ENCODE measurements at regions not wholly inside any gene's neighbourhood (a gene's known extent, or its start where the extent isn't known, plus 50 kb on each side); places are given as distances from the start of the nearest gene placed in this dataset.
"Not testable (repeated sequence)": the region's sequence is repeated elsewhere in the genome, so short reads cannot be mapped to it uniquely, and the experiment has no call there.

GRCh38 chr21:15660423-15660804 lies 69.4 kb upstream of the USP25 start:
- intact Hi-C loops (cut with DNase I) = no loop called here
- Histone ChIP-seq H3K27me3 (ENCODE audit: control insufficient read depth in 1 of 2, insufficient read depth in 2 of 2, low read length in 1 of 2) (no peaks in the 10 kb centered on the region), H3K4me1 (ENCODE audit: control insufficient read depth in 1 of 2, insufficient read depth in 2 of 2, low read length in 2 of 2) (no peaks in the 10 kb centered on the region), H3K36me3 (ENCODE audit: control insufficient read depth in 1 of 2, insufficient read depth in 2 of 2, low read length in 1 of 2) (no peaks in the 10 kb centered on the region), H3K27ac (ENCODE audit: low read depth in 1 of 2, low read length in 2 of 2) (no peak overlapping the region), H3K9me3 (ENCODE audit: control insufficient read depth, low read length) (no peaks in the 10 kb centered on the region), H3K4me3 (ENCODE audit: low read length in 2 of 2) (no peak overlapping the region)
- 8 to 16% methylated on average over 2 of the region's 2 CpGs for WGBS, 2 donors
- ATAC-seq (ENCODE audit: low FRiP score) (no peak), DNase-seq (no peak)

GRCh38 chr21:15667010-15667409 lies 62.8 kb upstream of the USP25 start:
- no peaks in the 10 kb centered on the region for H3K27me3 ChIP-seq (ENCODE audit: control insufficient read depth in 1 of 2, insufficient read depth in 2 of 2, low read length in 1 of 2)
- H3K9me3 ChIP-seq (ENCODE audit: control insufficient read depth, low read length) = no peaks in the 10 kb centered on the region
- H3K36me3 ChIP-seq (ENCODE audit: control insufficient read depth in 1 of 2, insufficient read depth in 2 of 2, low read length in 1 of 2) = no peaks in the 10 kb centered on the region
- no peak overlapping the region for H3K4me3 ChIP-seq (ENCODE audit: low read length in 2 of 2)
- no peak for ATAC-seq (ENCODE audit: low FRiP score)
- intact Hi-C loops (cut with DNase I) = no loop called here
- 98 to 100% methylated on average over 1 of the region's 1 CpG for WGBS, 2 donors
- no peak for DNase-seq
- no peaks in the 10 kb centered on the region for H3K4me1 ChIP-seq (ENCODE audit: control insufficient read depth in 1 of 2, insufficient read depth in 2 of 2, low read length in 2 of 2)
- H3K27ac ChIP-seq (ENCODE audit: low read depth in 1 of 2, low read length in 2 of 2) = no peak overlapping the region

- ATAC-seq (ENCODE audit: low FRiP score) (no peak), DNase-seq (no peak)
- Histone ChIP-seq H3K4me1 (ENCODE audit: control insufficient read depth in 1 of 2, insufficient read depth in 2 of 2, low read length in 2 of 2) (no peaks in the 10 kb centered on the region), H3K4me3 (ENCODE audit: low read length in 2 of 2) (no peak overlapping the region), H3K27me3 (ENCODE audit: control insufficient read depth in 1 of 2, insufficient read depth in 2 of 2, low read length in 1 of 2) (no peaks in the 10 kb centered on the region), H3K27ac (ENCODE audit: low read depth in 1 of 2, low read length in 2 of 2) (no peak overlapping the region), H3K9me3 (ENCODE audit: control insufficient read depth, low read length) (no peaks in the 10 kb centered on the region), H3K36me3 (ENCODE audit: control insufficient read depth in 1 of 2, insufficient read depth in 2 of 2, low read length in 1 of 2) (no peaks in the 10 kb centered on the region)
- intact Hi-C loops (cut with DNase I) = no loop called here
- 90 to 93% methylated on average over 7 of the region's 7 CpGs for WGBS, 2 donors
These were observed 62.0 kb upstream of the USP25 start for GRCh38 chr21:15667819-15668218.

- no peak overlapping the region for H3K27ac ChIP-seq (ENCODE audit: low read depth in 1 of 2, low read length in 2 of 2)
- ATAC-seq (ENCODE audit: low FRiP score) (no peak), DNase-seq (no peak)
- H3K4me3 ChIP-seq (ENCODE audit: low read length in 2 of 2) = no peak overlapping the region
- H3K4me1 ChIP-seq (ENCODE audit: control insufficient read depth in 1 of 2, insufficient read depth in 2 of 2, low read length in 2 of 2) = no peaks in the 10 kb centered on the region
- 48 to 51% methylated on average over 2 of the region's 2 CpGs for WGBS, 2 donors
- no peaks in the 10 kb centered on the region for H3K9me3 ChIP-seq (ENCODE audit: control insufficient read depth, low read length)
- no peaks in the 10 kb centered on the region for H3K27me3 ChIP-seq (ENCODE audit: control insufficient read depth in 1 of 2, insufficient read depth in 2 of 2, low read length in 1 of 2)
- intact Hi-C loops (cut with DNase I) = no loop called here
- H3K36me3 ChIP-seq (ENCODE audit: control insufficient read depth in 1 of 2, insufficient read depth in 2 of 2, low read length in 1 of 2) = no peaks in the 10 kb centered on the region
These were observed 60.5 kb upstream of the USP25 start for GRCh38 chr21:15669247-15669646.

- Histone ChIP-seq H3K9me3 (ENCODE audit: control insufficient read depth, low read length) (no peaks in the 10 kb centered on the region), H3K4me1 (ENCODE audit: control insufficient read depth in 1 of 2, insufficient read depth in 2 of 2, low read length in 2 of 2) (no peaks in the 10 kb centered on the region), H3K36me3 (ENCODE audit: control insufficient read depth in 1 of 2, insufficient read depth in 2 of 2, low read length in 1 of 2) (no peaks in the 10 kb centered on the region), H3K27me3 (ENCODE audit: control insufficient read depth in 1 of 2, insufficient read depth in 2 of 2, low read length in 1 of 2) (no peaks in the 10 kb centered on the region), H3K4me3 (ENCODE audit: low read length in 2 of 2) (no peak overlapping the region), H3K27ac (ENCODE audit: low read depth in 1 of 2, low read length in 2 of 2) (no peak overlapping the region)
- 84% methylated on average over 3 of the region's 3 CpGs for WGBS, 2 donors
- ATAC-seq (ENCODE audit: low FRiP score) (no peak), DNase-seq (no peak)
- intact Hi-C loops (cut with DNase I) = no loop called here
These were observed 58.6 kb upstream of the USP25 start for GRCh38 chr21:15671188-15671587.

GRCh38 chr21:15672578-15672977 lies 57.2 kb upstream of the USP25 start:
- H3K4me1 ChIP-seq (ENCODE audit: control insufficient read depth in 1 of 2, insufficient read depth in 2 of 2, low read length in 2 of 2); H3K27ac ChIP-seq (ENCODE audit: low read depth in 1 of 2, low read length in 2 of 2); H3K36me3 ChIP-seq (ENCODE audit: control insufficient read depth in 1 of 2, insufficient read depth in 2 of 2, low read length in 1 of 2); H3K9me3 ChIP-seq (ENCODE audit: control insufficient read depth, low read length); H3K27me3 ChIP-seq (ENCODE audit: control insufficient read depth in 1 of 2, insufficient read depth in 2 of 2, low read length in 1 of 2); intact Hi-C loops (cut with DNase I); ATAC-seq (ENCODE audit: low FRiP score); H3K4me3 ChIP-seq (ENCODE audit: low read length in 2 of 2): not testable (repeated sequence)
- WGBS, 2 donors = 97 to 98% methylated on average over 15 of the region's 15 CpGs
- DNase-seq = peak in 1 of 2 donors; percentile 55

- ATAC-seq (ENCODE audit: low FRiP score) (no peak), DNase-seq (no peak)
- H3K4me1 ChIP-seq (ENCODE audit: control insufficient read depth in 1 of 2, insufficient read depth in 2 of 2, low read length in 2 of 2) = no peaks in the 10 kb centered on the region
- no peak overlapping the region for H3K4me3 ChIP-seq (ENCODE audit: low read length in 2 of 2)
- no peak overlapping the region for H3K27ac ChIP-seq (ENCODE audit: low read depth in 1 of 2, low read length in 2 of 2)
- peaks cover 2% of the 10 kb centered on the region for H3K9me3 ChIP-seq (ENCODE audit: control insufficient read depth, low read length)
- H3K27me3 ChIP-seq (ENCODE audit: control insufficient read depth in 1 of 2, insufficient read depth in 2 of 2, low read length in 1 of 2) = no peaks in the 10 kb centered on the region
- WGBS, 2 donors = 85% methylated on average over 1 of the region's 1 CpG
- H3K36me3 ChIP-seq (ENCODE audit: control insufficient read depth in 1 of 2, insufficient read depth in 2 of 2, low read length in 1 of 2) = no peaks in the 10 kb centered on the region
- intact Hi-C loops (cut with DNase I) = no loop called here
These were observed 52.8 kb upstream of the USP25 start for GRCh38 chr21:15676935-15677334.

GRCh38 chr21:15679630-15680029 lies 50.2 kb upstream of the USP25 start:
- intact Hi-C loops (cut with DNase I) = no loop called here
- ATAC-seq (ENCODE audit: low FRiP score) (no peak), DNase-seq (no peak)
- WGBS, 2 donors = 84 to 87% methylated on average over 8 of the region's 8 CpGs
- no peaks in the 10 kb centered on the region for H3K27me3 ChIP-seq (ENCODE audit: control insufficient read depth in 1 of 2, insufficient read depth in 2 of 2, low read length in 1 of 2)
- no peak overlapping the region for H3K4me3 ChIP-seq (ENCODE audit: low read length in 2 of 2)
- H3K9me3 ChIP-seq (ENCODE audit: control insufficient read depth, low read length) = peaks cover 2% of the 10 kb centered on the region
- H3K27ac ChIP-seq (ENCODE audit: low read depth in 1 of 2, low read length in 2 of 2) = no peak overlapping the region
- no peaks in the 10 kb centered on the region for H3K4me1 ChIP-seq (ENCODE audit: control insufficient read depth in 1 of 2, insufficient read depth in 2 of 2, low read length in 2 of 2)
- no peaks in the 10 kb centered on the region for H3K36me3 ChIP-seq (ENCODE audit: control insufficient read depth in 1 of 2, insufficient read depth in 2 of 2, low read length in 1 of 2)
